ENCODE measurements at regions not wholly inside any gene's neighbourhood (a gene's known extent, or its start where the extent isn't known, plus 50 kb on each side); places are given as distances from the start of the nearest gene placed in this dataset.
"Not testable (repeated sequence)": the region's sequence is repeated elsewhere in the genome, so short reads cannot be mapped to it uniquely, and the experiment has no call there.

DNA sequence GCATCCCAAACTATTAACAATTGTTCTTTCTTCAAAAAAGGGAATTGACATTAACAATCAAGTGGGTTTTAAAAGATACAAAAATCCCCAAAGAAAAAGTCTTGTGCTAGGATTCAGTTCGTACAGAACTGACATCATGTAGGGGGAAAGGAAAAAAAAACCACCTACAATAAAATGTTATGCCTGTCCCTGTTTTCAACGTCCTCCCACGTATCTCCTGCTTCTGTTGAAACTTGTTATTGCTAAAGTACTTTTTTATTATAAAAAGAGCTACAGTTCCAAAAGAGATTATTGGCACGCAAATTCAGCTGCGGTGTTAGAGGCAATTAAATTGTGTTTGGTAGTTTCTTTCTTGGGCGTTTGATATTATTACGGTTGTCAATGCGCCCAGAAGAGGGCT is 102.8 kb upstream of the PHACTR1 start:
- DNase-seq (ENCODE audit: low spot score) = no peak

DNA sequence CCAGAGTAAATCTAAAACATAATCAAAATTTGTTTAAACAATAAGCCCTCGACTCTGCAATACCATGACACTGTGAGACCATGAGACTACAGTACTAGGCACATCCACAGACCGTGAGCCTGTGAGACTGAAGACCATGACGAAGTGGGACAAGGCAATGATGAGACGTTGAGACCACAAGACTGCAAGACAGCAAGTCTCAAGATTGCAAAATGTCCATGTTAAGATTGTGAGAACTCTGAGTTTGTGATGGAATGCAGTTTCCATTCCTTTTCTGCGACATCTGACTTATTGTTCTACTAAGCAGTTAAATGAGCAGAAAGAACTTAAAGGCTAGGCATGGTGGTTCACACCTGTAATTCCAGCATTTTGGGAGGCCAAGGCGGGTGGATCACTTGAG is 102.1 kb upstream of the PHACTR1 start:
- no peak for DNase-seq (ENCODE audit: low spot score)

DNA sequence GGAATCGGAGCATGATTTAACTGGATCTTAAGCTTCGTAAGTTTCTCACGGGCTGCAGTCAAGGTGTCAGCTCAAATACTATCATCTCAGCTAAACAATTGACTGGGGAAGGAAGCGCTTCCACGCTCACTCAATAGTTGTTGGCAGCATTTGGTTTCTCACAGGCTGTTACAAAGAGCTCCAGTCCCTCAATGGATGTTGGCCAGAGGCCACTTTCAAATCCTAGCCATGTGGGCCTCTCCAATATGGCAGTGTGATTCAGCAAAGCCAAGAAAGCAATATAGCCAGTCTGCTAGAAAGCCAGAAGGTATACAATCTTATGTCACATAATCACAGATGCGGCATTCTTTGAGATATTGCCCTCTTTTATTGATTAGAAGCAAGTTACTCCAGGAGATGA is 98.3 kb upstream of the PHACTR1 start:
- DNase-seq (ENCODE audit: low spot score) = no peak

DNA sequence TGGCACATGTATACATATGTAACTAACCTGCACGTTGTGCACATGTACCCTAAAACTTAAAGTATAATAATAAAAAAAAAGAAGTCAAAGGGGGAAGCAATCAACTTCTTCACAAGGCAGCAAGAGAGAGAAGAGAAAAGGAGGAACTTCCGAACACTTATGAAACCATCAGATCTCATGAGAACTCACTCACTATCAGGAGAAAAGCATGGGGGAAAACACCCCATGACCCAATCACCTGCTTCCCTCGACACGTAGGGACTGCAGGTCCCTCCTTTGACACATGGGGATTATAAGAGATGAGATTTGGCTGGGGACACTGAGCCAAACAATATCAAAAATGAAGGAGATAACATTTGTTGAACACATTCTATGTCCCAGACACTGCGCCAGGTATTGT is 94.8 kb upstream of the PHACTR1 start:
- DNase-seq (ENCODE audit: low spot score) = no peak

- no peak for DNase-seq (ENCODE audit: low spot score)
Measured at GRCh38 chr6:12622566-12622965, 94.0 kb upstream of the PHACTR1 start.

DNA sequence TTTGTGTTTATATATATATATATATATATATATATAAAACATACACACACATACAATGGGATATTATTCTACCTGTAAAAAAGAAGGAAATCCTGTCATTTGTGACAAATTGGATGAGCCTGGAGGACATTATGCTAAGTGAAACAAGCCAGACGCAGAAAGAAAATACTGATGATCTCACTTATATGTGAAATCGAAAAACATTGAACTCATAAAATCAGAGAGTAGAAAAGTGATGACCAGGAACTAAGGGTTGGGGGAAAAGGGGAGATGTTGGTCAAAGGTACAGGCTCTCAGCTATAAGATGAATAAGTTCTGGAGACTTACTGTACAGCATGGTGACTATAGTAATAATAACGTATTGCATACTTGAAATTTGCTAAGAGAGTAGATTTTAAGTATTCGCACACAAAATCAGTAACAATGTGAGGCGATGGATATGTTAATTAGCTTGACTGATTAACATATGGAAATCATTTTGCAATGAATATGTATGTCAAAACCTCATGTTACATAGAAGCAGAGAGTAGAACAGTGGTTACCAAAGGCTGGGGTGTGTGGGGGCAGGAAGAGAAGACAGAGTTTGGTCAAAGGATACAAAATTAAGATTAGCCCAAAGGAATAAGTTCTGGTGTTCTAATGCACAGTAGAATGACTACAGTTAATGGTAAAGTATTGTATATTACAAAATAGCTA is 92.3 kb upstream of the PHACTR1 start:
- DNase-seq (ENCODE audit: low spot score) = no peak

GRCh38 chr6:12627053-12627452 is 89.5 kb upstream of the PHACTR1 start:
- DNase-seq (ENCODE audit: low spot score) = no peak

DNA sequence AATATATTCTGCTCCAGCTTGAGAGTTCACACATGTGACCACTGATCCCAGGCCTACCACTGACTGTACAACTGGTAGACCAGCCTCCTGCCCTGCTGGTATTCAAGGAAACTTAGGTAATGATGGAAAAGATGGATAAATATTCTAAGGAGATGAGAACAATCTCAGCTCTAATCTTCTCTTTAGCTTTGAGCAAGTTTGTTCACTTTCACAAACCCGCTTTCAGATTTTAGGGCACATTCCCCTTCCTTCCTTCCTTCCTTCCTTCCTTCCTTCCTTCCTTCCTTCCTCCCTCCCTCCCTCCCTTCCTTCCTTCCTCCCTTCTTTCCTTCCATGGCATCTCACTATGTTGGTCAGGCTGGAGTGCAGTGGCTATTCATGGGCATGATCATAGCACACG is 88.2 kb upstream of the PHACTR1 start:
- DNase-seq (ENCODE audit: low spot score) = no peak

- not testable (repeated sequence) for DNase-seq (ENCODE audit: low spot score)
Measured at GRCh38 chr6:12633746-12634145, 82.8 kb upstream of the PHACTR1 start.

- no peak for DNase-seq (ENCODE audit: low spot score)
Measured at GRCh38 chr6:12635375-12635774, 81.2 kb upstream of the PHACTR1 start.

DNA sequence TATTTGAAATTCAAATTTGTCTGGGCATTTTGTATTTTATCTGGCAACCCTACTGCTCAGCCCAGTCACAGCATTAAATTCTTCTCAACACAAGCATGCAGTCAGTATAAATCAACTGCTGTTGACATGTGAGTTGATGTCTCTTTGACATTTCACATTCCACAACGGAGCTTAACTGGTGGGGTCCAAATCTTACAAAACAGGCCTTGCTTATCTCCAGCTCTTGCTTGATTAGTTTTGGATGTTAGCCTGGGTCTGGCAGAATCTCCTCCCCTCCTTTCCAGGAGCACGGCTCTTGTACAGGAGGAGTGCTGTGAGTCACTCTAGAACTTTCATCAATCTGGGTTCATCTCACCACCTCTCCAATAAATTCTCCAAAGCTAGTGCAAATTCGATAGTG is 80.8 kb upstream of the PHACTR1 start:
- DNase-seq (ENCODE audit: low spot score) = no peak

GRCh38 chr6:12636336-12636735 is 80.2 kb upstream of the PHACTR1 start:
- no peak for DNase-seq (ENCODE audit: low spot score)

DNA sequence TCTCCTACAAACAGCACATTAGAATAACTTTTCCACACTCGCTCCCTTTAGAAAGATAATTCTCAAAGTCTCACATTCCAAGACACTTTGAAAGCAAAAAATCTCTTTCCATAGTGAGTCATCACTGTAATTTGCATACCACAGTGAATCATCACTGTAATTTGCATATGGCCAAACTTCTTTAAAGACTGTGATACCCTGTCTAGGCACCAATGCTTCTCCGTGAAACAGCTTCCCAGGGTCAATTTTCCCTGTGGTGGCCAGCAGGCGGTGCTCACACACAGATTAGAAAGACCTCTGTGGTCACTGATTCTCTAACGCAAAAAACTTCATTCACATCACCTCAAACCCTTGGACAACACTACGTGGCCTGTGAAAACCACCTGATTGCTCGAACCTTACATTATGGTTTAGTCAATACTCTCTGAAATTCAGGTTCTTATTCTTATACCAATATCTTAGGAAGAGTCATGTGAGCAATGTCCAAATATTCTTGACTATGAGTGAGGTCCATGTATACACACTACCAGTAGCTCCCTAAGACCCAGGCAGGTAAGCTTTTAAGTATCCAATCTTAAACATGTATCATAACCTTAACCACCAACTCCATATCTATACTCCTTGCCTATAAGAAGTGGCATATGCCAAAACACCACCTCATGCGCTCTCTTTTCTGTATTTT is 78.5 kb upstream of the PHACTR1 start:
- peak; percentile 70 for DNase-seq (ENCODE audit: low spot score)

- DNase-seq (ENCODE audit: low spot score) = no peak
Measured at GRCh38 chr6:12640438-12640837, 76.1 kb upstream of the PHACTR1 start.

DNA sequence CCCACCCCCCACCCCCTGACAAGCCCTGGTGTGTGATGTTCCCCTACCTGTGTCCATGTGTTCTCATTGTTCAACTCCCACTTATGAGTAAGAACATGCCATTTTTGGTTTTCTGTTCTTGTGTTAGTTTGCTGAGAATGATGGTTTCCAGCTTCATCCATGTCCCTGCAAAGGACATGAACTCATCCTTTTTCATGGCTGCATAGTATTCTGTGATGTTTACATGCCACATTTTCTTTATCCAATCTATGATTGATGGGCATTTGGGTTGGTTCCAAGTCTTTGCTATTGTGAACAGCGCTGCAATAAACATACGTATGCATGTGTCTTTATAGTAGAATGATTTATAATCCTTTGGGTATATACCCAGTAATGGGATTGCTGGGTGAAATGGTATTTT is 74.8 kb upstream of the PHACTR1 start:
- not testable (repeated sequence) for DNase-seq (ENCODE audit: low spot score)

DNA sequence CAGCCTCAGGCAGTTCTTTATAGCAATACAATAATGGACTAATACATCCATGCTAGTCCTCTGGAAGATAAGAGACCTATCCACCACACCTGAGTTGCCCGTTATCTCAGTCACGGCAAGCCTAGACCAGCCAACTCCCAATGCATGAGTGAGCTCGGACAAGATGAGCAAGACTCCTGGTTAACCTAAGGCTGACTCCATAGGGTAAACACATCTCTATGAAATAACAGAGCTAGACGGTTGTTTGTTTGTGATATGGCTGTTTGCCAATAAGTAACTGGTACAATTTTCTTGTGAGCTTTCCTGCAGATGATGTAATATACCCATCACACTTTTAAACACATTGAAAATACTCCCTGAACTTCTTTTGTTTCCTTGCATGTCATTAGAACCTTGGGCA is 70.6 kb upstream of the PHACTR1 start:
- peak; percentile 25 for DNase-seq (ENCODE audit: low spot score)

DNA sequence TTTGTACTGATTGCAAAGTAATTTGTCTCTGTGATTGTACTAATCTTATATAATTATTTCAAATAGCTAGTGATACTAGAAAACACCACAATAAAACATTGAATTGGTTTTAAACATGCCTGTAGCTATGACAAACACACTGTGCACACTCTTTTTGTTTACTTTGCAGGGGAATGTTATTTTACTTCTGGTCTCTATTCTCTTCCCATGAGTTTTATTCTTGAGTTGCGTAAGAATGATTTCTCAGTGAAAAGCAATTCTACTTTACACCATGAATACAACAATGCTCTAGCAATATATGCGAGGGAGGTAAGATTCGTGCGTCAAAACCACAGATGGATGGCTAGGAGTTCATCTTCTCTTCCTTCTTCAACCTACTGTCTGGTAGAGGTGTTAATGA is 68.4 kb upstream of the PHACTR1 start:
- no peak for DNase-seq (ENCODE audit: low spot score)

DNA sequence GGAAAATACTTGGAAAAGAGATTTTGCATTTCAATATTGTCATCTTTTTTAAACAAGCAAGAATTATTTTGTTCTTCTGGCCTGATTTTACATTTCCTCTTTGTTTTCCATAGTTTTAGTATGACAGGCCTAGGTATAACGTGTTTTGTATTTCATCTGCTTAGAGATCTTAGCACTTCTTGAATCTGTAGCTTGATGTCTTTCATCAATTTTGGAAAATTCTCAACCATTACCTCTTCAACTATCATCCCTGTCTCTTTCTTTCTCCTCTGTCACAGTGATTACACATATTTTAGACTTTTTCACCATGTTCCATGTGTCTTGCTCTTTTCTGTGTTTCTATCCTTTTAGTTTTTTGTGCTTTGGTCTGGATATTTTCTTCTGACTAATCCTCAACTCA is 67.2 kb upstream of the PHACTR1 start:
- DNase-seq (ENCODE audit: low spot score) = no peak

DNA sequence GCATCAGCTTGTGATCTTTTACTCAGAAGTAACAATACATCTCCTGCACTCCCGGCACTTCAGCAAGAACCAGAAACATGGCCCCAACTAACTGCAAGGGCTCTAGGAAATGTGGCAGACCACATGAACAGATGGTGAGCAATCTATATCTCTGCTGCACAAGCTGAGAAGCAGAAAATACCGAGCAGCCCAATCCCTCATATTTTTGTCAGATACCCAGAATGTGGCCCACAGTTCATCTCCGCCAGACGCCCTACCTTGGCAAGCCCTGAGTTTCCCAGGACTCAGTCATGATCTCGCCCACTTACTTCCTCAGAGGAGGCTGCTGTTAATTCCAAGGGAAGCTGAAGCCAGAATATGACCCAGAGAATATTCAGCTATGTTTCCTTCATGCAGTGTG is 63.1 kb upstream of the PHACTR1 start:
- DNase-seq (ENCODE audit: low spot score) = no peak

DNA sequence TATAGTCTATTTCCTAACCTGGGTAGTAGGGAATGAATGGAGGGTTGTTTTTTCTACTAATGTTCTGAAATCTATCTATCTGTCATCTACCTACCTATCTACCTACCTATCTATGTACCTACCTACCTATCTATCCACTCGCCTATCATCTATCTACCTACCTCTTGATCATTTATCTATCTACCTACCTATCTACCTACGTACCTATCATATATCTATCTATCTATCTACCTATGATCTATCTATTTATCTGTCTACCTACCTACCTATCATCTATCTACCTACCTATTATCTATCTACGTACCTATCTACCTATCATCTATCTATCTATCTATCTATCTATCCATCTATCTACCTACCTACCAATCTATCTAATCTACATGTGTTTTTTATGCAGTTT is 62.5 kb upstream of the PHACTR1 start:
- no peak for DNase-seq (ENCODE audit: low spot score)

- DNase-seq (ENCODE audit: low spot score) = no peak
Measured at GRCh38 chr6:12654514-12654913, 62.1 kb upstream of the PHACTR1 start.

- DNase-seq (ENCODE audit: low spot score) = no peak
Measured at GRCh38 chr6:12656906-12657305, 59.7 kb upstream of the PHACTR1 start.

DNA sequence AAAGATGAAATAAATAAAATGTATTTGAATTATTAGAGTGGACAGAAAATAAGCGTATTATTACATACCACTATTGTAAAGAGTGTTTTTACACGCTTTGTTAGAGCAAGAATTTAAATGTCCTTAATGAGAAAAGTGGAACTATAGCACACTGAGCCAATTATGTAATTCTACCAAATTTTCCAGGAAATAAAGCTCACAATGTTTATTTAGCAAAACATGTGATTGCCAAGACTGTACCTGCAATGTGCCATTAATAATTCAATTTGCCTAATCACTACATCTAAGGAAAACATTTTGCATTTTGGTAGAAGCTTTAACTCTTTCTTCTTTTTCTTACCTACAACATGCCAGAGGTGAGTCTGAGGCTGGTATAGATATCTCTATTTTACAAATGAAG is 58.7 kb upstream of the PHACTR1 start:
- DNase-seq (ENCODE audit: low spot score) = no peak
